Body of pancreas (tissue), 4 donors: ENCODE measurements at regions not wholly inside any gene's neighbourhood (a gene's known extent, or its start where the extent isn't known, plus 50 kb on each side); places are given as distances from the start of the nearest gene placed in this dataset.

ENCODE experiments used
- ATAC-seq: fragments of 150-250 bp; one replicate; pipeline ENCODE4 v1.9.1; 2016
- DNase-seq, 4 donors: peaks; one replicate each; pipeline ENCODE4 v3.0.0-alpha.2; 2019
- H3K27ac ChIP-seq, 4 donors: fragments of 200-600 bp; sonication (generic); 1 replicate in 3 of 4; 2 replicates in 1 of 4; pipeline versions ENCODE4 v1.5.1 to v1.6.1; 2016 to 2019; ENCODE audit warnings: mild to moderate bottlenecking in 1 of 4, mixed read lengths in 1 of 4, moderate library complexity in 1 of 4
- H3K27me3 ChIP-seq, 2 donors: fragments of 200-600 bp; sonication (generic); one replicate each; pipeline ENCODE4 v1.6.0; 2016; ENCODE audit warnings: mild to moderate bottlenecking in 1 of 2
- H3K36me3 ChIP-seq, 2 donors: fragments of 200-600 bp; sonication (generic); replicated peaks in 1 of 2; 2 replicates each; pipeline ENCODE4 v1.5.1; 2016; ENCODE audit warnings: low read depth in 2 of 2; ENCODE audit not compliant: insufficient read depth in 1 of 2
- H3K4me1 ChIP-seq: fragments of 200-600 bp; sonication (generic); one replicate; pipeline ENCODE4 v1.6.0; 2016
- H3K4me3 ChIP-seq, 2 donors: fragments of 200-600 bp; sonication (generic); 1 replicate in 1 of 2; 2 replicates in 1 of 2; pipeline ENCODE4 v1.5.1; 2016 to 2019
- H3K9me3 ChIP-seq, 3 donors: fragments of 200-600 bp; sonication (generic); 1 replicate in 2 of 3; 2 replicates in 1 of 3; pipeline ENCODE4 v1.5.1; 2016
- POLR2A ChIP-seq, 3 donors: fragments of 450-650 bp; IDR thresholded peaks; one replicate each; pipeline ENCODE4 v1.6.1; 2016; ENCODE audit warnings: antibody characterized with exemption in 3 of 3, mild to moderate bottlenecking in 2 of 3
- WGBS, 2 donors: methylation state at CpG; one replicate each; pipeline ENCODE4 v1.1.5; 2017; 5-methylcytosine and 5-hydroxymethylcytosine counted together
- intact Hi-C: fragments of 100-400 bp; cut with DNase I; formaldehyde crosslinking; loops from one replicate; pipeline ENCODE4 v1.15.1; 2023
- TF ChIP-seq, protein P1 (sequence below), 7 experiments: fragments of 450-650 bp in 4 of 7; fragments of 200-600 bp in 3 of 7; sonication (generic) in 3 of 7; IDR thresholded peaks; one replicate each; pipeline ENCODE4 v1.5.1; 2016 to 2019; ENCODE audit warnings: antibody characterized with exemption in 7 of 7

DNA sequence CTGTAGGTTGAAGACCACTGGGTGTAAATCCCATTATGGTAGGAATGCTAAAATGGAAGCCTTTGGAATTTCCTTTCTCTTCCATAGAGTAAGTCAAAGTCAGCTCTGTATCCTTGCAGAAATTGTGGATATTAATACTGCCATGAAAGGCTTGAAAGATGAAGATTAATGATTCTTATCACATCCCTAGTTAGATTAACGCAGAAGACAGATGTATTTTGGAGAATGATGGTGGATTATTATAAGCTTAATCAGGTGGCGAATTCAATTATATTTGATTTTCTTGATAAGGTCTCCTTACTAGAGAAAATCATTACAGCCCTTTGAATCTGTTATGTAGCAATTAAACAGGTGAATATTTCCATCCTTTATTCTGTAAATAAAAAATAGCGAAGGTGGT lies 270.1 kb downstream of the PHF14 start:
- H3K4me1 ChIP-seq, result peaks cover 4% of the 10 kb centered on the region
- intact Hi-C loops, result no loop called here
- DNase-seq (no peak), ATAC-seq (no peak)
- 71 to 73% methylated on average over 3 of the region's 3 CpGs for WGBS, 2 donors
- no peak overlapping the region for H3K27ac ChIP-seq
- H3K27me3 ChIP-seq, result no peaks in the 10 kb centered on the region
- H3K36me3 ChIP-seq, result no peaks in the 10 kb centered on the region
- H3K9me3 ChIP-seq, result no peaks in the 10 kb centered on the region
- no peak overlapping the region for H3K4me3 ChIP-seq
- TF ChIP-seq, protein P1, sequence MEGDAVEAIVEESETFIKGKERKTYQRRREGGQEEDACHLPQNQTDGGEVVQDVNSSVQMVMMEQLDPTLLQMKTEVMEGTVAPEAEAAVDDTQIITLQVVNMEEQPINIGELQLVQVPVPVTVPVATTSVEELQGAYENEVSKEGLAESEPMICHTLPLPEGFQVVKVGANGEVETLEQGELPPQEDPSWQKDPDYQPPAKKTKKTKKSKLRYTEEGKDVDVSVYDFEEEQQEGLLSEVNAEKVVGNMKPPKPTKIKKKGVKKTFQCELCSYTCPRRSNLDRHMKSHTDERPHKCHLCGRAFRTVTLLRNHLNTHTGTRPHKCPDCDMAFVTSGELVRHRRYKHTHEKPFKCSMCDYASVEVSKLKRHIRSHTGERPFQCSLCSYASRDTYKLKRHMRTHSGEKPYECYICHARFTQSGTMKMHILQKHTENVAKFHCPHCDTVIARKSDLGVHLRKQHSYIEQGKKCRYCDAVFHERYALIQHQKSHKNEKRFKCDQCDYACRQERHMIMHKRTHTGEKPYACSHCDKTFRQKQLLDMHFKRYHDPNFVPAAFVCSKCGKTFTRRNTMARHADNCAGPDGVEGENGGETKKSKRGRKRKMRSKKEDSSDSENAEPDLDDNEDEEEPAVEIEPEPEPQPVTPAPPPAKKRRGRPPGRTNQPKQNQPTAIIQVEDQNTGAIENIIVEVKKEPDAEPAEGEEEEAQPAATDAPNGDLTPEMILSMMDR (IDR thresholded peaks at IDR 0.05), result no peak
- TF ChIP-seq POLR2A (IDR thresholded peaks at IDR 0.05), result no peak

DNA sequence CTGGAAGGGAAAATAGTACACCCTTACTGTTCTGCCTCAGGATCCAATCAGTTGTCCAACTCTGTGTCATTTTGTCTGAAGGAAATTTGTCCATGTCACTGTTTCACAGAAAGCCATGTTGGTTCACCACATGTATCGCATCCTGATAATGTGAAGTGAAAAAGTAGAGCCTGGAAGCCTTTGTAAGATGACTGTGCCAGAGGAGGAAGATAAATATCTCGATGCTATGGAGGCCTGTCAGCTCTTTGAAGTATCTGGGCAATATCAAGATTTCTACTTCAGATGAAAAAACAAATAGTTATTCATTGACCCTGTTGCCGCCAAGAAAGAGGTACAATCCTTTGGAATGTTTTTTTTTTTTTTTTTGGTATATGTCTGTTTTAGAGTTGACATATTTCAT lies 270.5 kb downstream of the PHF14 start:
- Histone ChIP-seq H3K4me1 (peaks cover 4% of the 10 kb centered on the region), H3K27me3 (no peaks in the 10 kb centered on the region), H3K4me3 (no peak overlapping the region), H3K36me3 (no peaks in the 10 kb centered on the region), H3K9me3 (no peaks in the 10 kb centered on the region), H3K27ac (no peak overlapping the region)
- TF ChIP-seq POLR2A (IDR thresholded peaks at IDR 0.05), result no peak
- TF ChIP-seq, protein P1 (IDR thresholded peaks at IDR 0.05), result no peak
- ATAC-seq, result no peak
- WGBS, 2 donors, result 61 to 65% methylated on average over 3 of the region's 3 CpGs
- intact Hi-C loops, result no loop called here
- no peak for DNase-seq

DNA sequence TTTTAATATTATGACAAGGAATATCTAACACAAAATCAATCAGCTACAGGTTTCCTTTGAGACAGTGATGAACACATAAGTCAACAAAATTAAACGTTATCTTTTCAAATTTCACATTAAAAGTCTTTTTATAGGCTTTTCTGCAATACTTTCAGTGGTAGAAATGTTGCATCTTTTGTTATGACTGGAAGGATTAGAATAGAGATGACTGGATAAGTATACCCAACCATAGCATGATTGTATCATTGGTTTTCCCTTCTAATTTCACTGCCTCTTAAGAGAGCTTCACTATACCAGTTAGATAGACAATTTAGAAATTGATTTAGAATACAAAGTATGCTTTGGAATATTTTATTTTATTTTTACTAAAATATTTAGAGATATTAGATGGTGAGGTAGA lies 273.9 kb downstream of the PHF14 start:
- Histone ChIP-seq H3K4me3 (no peak overlapping the region), H3K36me3 (no peaks in the 10 kb centered on the region), H3K9me3 (no peaks in the 10 kb centered on the region), H3K27ac (no peak overlapping the region), H3K27me3 (no peaks in the 10 kb centered on the region), H3K4me1 (peaks cover 4% of the 10 kb centered on the region)
- ATAC-seq, result no peak
- no peak for DNase-seq
- 15 to 29% methylated on average over 1 of the region's 1 CpG for WGBS, 2 donors
- intact Hi-C loops, result no loop called here
- TF ChIP-seq POLR2A (IDR thresholded peaks at IDR 0.05), result no peak
- TF ChIP-seq, protein P1 (IDR thresholded peaks at IDR 0.05), result no peak

DNA sequence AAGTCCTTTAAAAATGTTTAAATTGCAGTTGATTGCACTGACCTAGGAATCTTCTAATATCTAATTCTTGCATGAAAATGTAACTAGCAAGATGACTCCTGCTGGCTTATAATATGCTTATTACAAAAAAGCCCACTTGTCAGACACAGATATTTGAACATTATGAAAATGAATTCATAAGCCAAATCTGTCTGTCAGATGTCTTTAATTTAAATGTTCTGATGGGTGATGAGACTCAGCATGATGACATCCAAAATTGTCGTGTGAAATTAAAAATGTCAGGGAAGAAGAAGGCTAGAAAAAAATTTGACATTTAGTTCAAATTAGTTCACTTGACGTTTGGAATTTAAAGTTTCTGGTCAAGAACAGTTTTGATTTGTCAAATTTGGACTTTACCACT lies 277.8 kb downstream of the PHF14 start:
- 36 to 48% methylated on average over 2 of the region's 2 CpGs for WGBS, 2 donors
- H3K9me3 ChIP-seq, result no peaks in the 10 kb centered on the region

DNA sequence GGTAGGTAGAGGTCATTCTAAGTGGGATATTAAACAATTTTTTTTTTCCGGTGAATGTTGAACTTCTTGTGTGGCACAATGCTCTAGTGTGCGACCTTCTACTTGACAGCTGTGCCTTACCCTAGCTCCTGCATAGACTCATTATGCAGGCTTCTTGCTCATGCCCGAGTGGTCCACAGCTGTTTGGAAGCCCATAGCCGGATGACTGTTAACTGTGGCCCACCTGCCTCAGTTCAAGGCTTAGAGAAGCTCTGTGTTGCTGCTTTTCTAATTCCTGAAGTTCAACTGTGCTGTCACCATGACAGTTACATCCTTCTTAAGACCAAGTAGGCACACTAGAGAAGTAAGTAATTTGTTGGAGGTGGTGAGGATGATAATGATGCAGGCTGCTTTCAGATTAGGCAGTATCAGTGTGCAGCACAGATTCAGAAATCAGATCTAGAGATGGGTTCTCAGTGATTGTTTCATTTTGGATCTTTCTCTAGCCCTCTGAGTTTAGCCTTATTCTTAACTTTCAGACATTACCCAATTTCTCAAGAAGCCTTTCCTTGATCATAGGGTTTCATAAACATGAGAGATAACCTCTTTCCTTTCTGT lies 278.4 kb downstream of the PHF14 start:
- H3K27me3 ChIP-seq, result no peaks in the 10 kb centered on the region
- no peak for DNase-seq
- TF ChIP-seq, protein P1 (IDR thresholded peaks at IDR 0.05), result no peak
- no peak for TF ChIP-seq POLR2A (IDR thresholded peaks at IDR 0.05)
- H3K9me3 ChIP-seq, result no peaks in the 10 kb centered on the region
- H3K27ac ChIP-seq, result no peak overlapping the region
- no peak overlapping the region for H3K4me3 ChIP-seq
- WGBS, 2 donors, result 83% methylated on average over 4 of the region's 4 CpGs
- no peaks in the 10 kb centered on the region for H3K36me3 ChIP-seq
- ATAC-seq, result no peak
- intact Hi-C loops, result no loop called here
- peaks cover 4% of the 10 kb centered on the region for H3K4me1 ChIP-seq

More for the DNA sequence above, 277.8 kb downstream of the PHF14 start:
- Histone ChIP-seq H3K36me3 (no peaks in the 10 kb centered on the region), H3K4me1 (peaks cover 4% of the 10 kb centered on the region), H3K4me3 (no peak overlapping the region), H3K27ac (no peak overlapping the region), H3K27me3 (no peaks in the 10 kb centered on the region)
- DNase-seq, result no peak
- intact Hi-C loops, result no loop called here
- ATAC-seq, result no peak
- TF ChIP-seq, protein P1 (IDR thresholded peaks at IDR 0.05), result no peak
- no peak for TF ChIP-seq POLR2A (IDR thresholded peaks at IDR 0.05)
